B cell (primary cell): ENCODE measurements at regions not wholly inside any gene's neighbourhood (a gene's known extent, or its start where the extent isn't known, plus 50 kb on each side); places are given as distances from the start of the nearest gene placed in this dataset.

Experiments
- ATAC-seq: fragments of 200-7000 bp; cut with Tn5 transposase; one replicate; pipeline ENCODE4 v1.10.0; 2021; ENCODE audit warnings: low read depth, mild to moderate bottlenecking, moderate number of reproducible peaks, moderate library complexity
- CTCF ChIA-PET: fragments of 350-600 bp; sonication (Branson Sonifier 250); formaldehyde crosslinking; loops from one replicate; lab custom pipeline; 2021; ENCODE audit warnings: antibody characterized with exemption, inconsistent platforms; lab: Charles Lee
- POLR2A ChIA-PET: fragments of 350-600 bp; sonication (Branson Sonifier 250); formaldehyde crosslinking; loops from one replicate; lab custom pipeline; 2021; ENCODE audit warnings: antibody characterized with exemption; lab: Charles Lee
- DNase-seq: peaks from one replicate; pipeline ENCODE4 v3.0.0; 2013
- H2AFZ ChIP-seq: 2 replicates; pipeline ENCODE4 v1.6.1; 2012; ENCODE audit warnings: mild to moderate bottlenecking, low read depth, low read length; ENCODE audit not compliant: insufficient read depth, poor library complexity, severe bottlenecking
- H3K27ac ChIP-seq, 2 donors: 1 replicate in 1 of 2; 2 replicates in 1 of 2; pipeline ENCODE4 v1.5.1; 2012 to 2013; ENCODE audit warnings: low read length in 2 of 2, mild to moderate bottlenecking in 2 of 2, moderate library complexity in 1 of 2
- H3K27me3 ChIP-seq, 4 experiments: fragments of 200-600 bp in 1 of 4; sonication (generic) in 1 of 4; replicated peaks in 1 of 4; 1 replicate in 2 of 4; 2 replicates in 2 of 4; pipeline versions ENCODE4 v1.6.1 to v1.7.0; 2013 to 2016; ENCODE audit warnings: low read length in 3 of 4, mild to moderate bottlenecking in 2 of 4, mixed read lengths in 1 of 4, moderate library complexity in 1 of 4; ENCODE audit not compliant: insufficient read depth in 4 of 4, control insufficient read depth in 3 of 4; ENCODE audit errors: control extremely low read depth in 1 of 4
- H3K36me3 ChIP-seq, 2 experiments: replicated peaks in 1 of 2; 1 replicate in 1 of 2; 2 replicates in 1 of 2; pipeline versions ENCODE4 v1.6.1 to v1.7.1; 2013; ENCODE audit warnings: low read length in 1 of 2; ENCODE audit not compliant: insufficient read depth in 2 of 2, control insufficient read depth in 1 of 2; ENCODE audit errors: control extremely low read depth in 1 of 2, extremely low read depth in 1 of 2
- H3K4me1 ChIP-seq, 2 donors: fragments of 200-600 bp in 1 of 2; sonication (generic) in 1 of 2; 1 replicate in 1 of 2; 2 replicates in 1 of 2; pipeline versions ENCODE4 v1.5.1 to v1.6.1; 2013 to 2017; ENCODE audit warnings: low read length in 2 of 2; ENCODE audit not compliant: control insufficient read depth in 2 of 2, insufficient read depth in 2 of 2
- H3K4me2 ChIP-seq: replicated peaks from 2 replicates; pipeline ENCODE3; 2012; ENCODE audit warnings: mild to moderate bottlenecking, low read depth, low read length; ENCODE audit not compliant: poor library complexity, severe bottlenecking
- H3K4me3 ChIP-seq, 5 experiments: fragments of 200-600 bp in 1 of 5; sonication (generic) in 1 of 5; 1 replicate in 3 of 5; 2 replicates in 2 of 5; pipeline versions ENCODE4 v1.5.1 to v1.7.0; 2011 to 2016; ENCODE audit warnings: low read length in 4 of 5, mild to moderate bottlenecking in 4 of 5, low read depth in 2 of 5, control low read depth in 1 of 5, moderate library complexity in 1 of 5; ENCODE audit not compliant: insufficient read depth in 1 of 5; ENCODE audit errors: control extremely low read depth in 1 of 5, extremely low read depth in 1 of 5
- H3K79me2 ChIP-seq: fragments of 200-600 bp; sonication (generic); one replicate; pipeline ENCODE4 v1.6.0; 2016; ENCODE audit warnings: low read length; ENCODE audit not compliant: control insufficient read depth, insufficient read depth
- H3K9ac ChIP-seq: fragments of 200-600 bp; sonication (generic); 2 replicates; pipeline ENCODE4 v1.6.1; 2017; ENCODE audit warnings: mild to moderate bottlenecking, low read length, moderate library complexity
- H3K9me3 ChIP-seq, 3 donors: one replicate each; pipeline versions ENCODE4 v1.6.1 to v1.7.1; 2013; ENCODE audit warnings: low read length in 2 of 3; ENCODE audit not compliant: control insufficient read depth in 2 of 3, insufficient read depth in 1 of 3; ENCODE audit errors: control extremely low read depth in 1 of 3
- H4K20me1 ChIP-seq: 2 replicates; pipeline ENCODE4 v1.6.0; 2012; ENCODE audit warnings: mild to moderate bottlenecking, low read length; ENCODE audit not compliant: insufficient read depth, control insufficient read depth, poor library complexity, severe bottlenecking
- H3K27ac Mint-ChIP-seq: one replicate; pipeline ENCODE4 v1.8.0; 2021; ENCODE audit warnings: mixed read lengths
- H3K27me3 Mint-ChIP-seq: one replicate; pipeline ENCODE4 v1.8.0; 2021; ENCODE audit warnings: mixed read lengths
- H3K4me1 Mint-ChIP-seq: one replicate; pipeline ENCODE4 v1.8.0; 2021; ENCODE audit warnings: mixed read lengths
- H3K4me3 Mint-ChIP-seq: one replicate; pipeline ENCODE4 v1.8.0; 2021; ENCODE audit warnings: mixed read lengths
- H3K9me3 Mint-ChIP-seq: one replicate; pipeline ENCODE4 v1.8.0; 2022; ENCODE audit warnings: mixed read lengths; ENCODE audit not compliant: insufficient read depth
- CTCF ChIP-seq: fragments of 200-600 bp; IDR thresholded peaks from one replicate; pipeline ENCODE4 v1.8.0; 2022; ENCODE audit warnings: antibody characterized with exemption, mild to moderate bottlenecking
- EZH2 ChIP-seq: IDR thresholded peaks from 2 replicates; pipeline ENCODE4 v1.6.1; 2012; ENCODE audit warnings: borderline replicate concordance, low read depth, mild to moderate bottlenecking, moderate library complexity, low read length; ENCODE audit not compliant: insufficient read depth, poor library complexity, severe bottlenecking
- whole genome bisulfite sequencing: methylation state at CpG from one replicate; pipeline ENCODE4 v1.1.5; 2013; ENCODE audit warnings: missing lambda C conversion rate; ENCODE audit not compliant: insufficient coverage; 5-methylcytosine and 5-hydroxymethylcytosine counted together
- intact Hi-C: fragments of 100-400 bp; cut with micrococcal nuclease; formaldehyde crosslinking; loops from one replicate; pipeline ENCODE4 v1.10.0; 2022

DNA sequence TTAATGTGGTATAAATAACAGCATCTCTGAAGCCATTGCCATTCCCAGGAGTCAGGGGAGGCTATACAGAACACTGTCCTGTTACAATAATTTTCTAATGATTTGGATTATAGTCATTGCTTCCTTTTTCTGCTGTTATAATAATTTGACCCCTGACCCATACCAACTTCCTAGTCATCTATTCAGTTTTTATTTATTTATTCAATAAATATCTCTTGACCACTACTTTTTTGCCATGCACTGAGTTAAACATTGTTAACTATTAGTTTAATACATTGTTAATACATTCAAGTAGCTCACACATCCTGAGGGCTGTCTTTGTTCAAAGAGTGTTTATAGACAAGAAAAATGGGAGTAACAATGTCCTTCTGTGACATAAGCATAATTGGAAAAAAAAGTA lies 235.5 kb upstream of the MEOX2 start:
- Histone ChIP-seq H3K79me2 (no peaks in the 10 kb centered on the region), H3K4me1 (no peaks in the 10 kb centered on the region), H3K9me3 (peaks cover 0 to 6% (median 0%) of the 10 kb centered on the region in 3 donors), H3K27ac (no peak overlapping the region), H3K9ac (no peak overlapping the region), H3K36me3 (no peaks in the 10 kb centered on the region), H4K20me1 (no peaks in the 10 kb centered on the region), H3K4me3 (no peak overlapping the region), H2AFZ (no peak overlapping the region), H3K4me2 (no peak overlapping the region), H3K27me3 (no peaks in the 10 kb centered on the region)
- Mint-ChIP-seq H3K27me3 (no peaks in the 10 kb centered on the region), H3K4me1 (no peaks in the 10 kb centered on the region), H3K9me3 (peaks cover 4% of the 10 kb centered on the region), H3K4me3 (no peak overlapping the region), H3K27ac (no peak overlapping the region)
- intact Hi-C loops = no loop called here
- POLR2A ChIA-PET = no interaction called here
- CTCF ChIA-PET = no interaction called here
- DNase-seq (no peak), ATAC-seq (no peak)
- TF ChIP-seq CTCF (no peak), EZH2 (no peak)

GRCh38 chr7:15921576-15921975 lies 235.1 kb upstream of the MEOX2 start:
- peaks cover 0 to 6% (median 0%) of the 10 kb centered on the region in 3 donors for H3K9me3 ChIP-seq
- no peak for ATAC-seq
- H3K36me3 ChIP-seq = no peaks in the 10 kb centered on the region
- peaks cover 4% of the 10 kb centered on the region for H3K9me3 Mint-ChIP-seq
- no peak overlapping the region for H3K9ac ChIP-seq
- H3K4me1 ChIP-seq = no peaks in the 10 kb centered on the region
- CTCF ChIA-PET = interaction anchor here (0.6 kb wide), 1 partner anchor 1977 kb away, joined by 3 read pairs; no protein-coding TSS in a partner anchor
- H3K4me2 ChIP-seq = no peak overlapping the region
- POLR2A ChIA-PET = no interaction called here
- H2AFZ ChIP-seq = no peak overlapping the region
- TF ChIP-seq EZH2 = no peak
- TF ChIP-seq CTCF = no peak
- no peaks in the 10 kb centered on the region for H3K27me3 Mint-ChIP-seq
- H3K27ac ChIP-seq = no peak overlapping the region
- H3K4me3 Mint-ChIP-seq = no peak overlapping the region
- no peaks in the 10 kb centered on the region for H3K27me3 ChIP-seq
- H3K27ac Mint-ChIP-seq = no peak overlapping the region
- no CpG with 5 or more reads among the region's 3 CpGs for WGBS
- intact Hi-C loops = no loop called here
- no peaks in the 10 kb centered on the region for H3K79me2 ChIP-seq
- no peak overlapping the region for H3K4me3 ChIP-seq
- H4K20me1 ChIP-seq = no peaks in the 10 kb centered on the region
- no peak for DNase-seq
- H3K4me1 Mint-ChIP-seq = no peaks in the 10 kb centered on the region
